ENCODE measurements at regions not wholly inside any gene's neighbourhood (a gene's known extent, or its start where the extent isn't known, plus 50 kb on each side); places are given as distances from the start of the nearest gene placed in this dataset.

GRCh38 chr7:125877246-125877645 lies 947.6 kb upstream of the POT1 start:
- H3K27ac ChIP-seq, result no peak overlapping the region
- H3K4me1 ChIP-seq, result no peaks in the 10 kb centered on the region
- intact Hi-C loops (cut with DNase I; ENCODE audit: low total_unique reads) (no loop called here), in situ Hi-C loops (cut with MboI; ENCODE audit: low sequenced_read_pairs in 4 of 4) (no loop called here)
- DNase-seq, result no peak
- no peak for TF ChIP-seq POLR2A (IDR thresholded peaks at IDR 0.05)
- no peak for TF ChIP-seq CTCF (IDR thresholded peaks at IDR 0.05 in 4 of 5, conservative IDR thresholded peaks at IDR 0.05 in 1 of 5)
- no peaks in the 10 kb centered on the region for H3K27me3 ChIP-seq
- H3K36me3 ChIP-seq, result no peaks in the 10 kb centered on the region
- no peak overlapping the region for H3K4me3 ChIP-seq
- ATAC-seq, result no peak
- H3K9me3 ChIP-seq, result no peaks in the 10 kb centered on the region

GRCh38 chr7:125876431-125876830 lies 946.8 kb upstream of the POT1 start:
- TF ChIP-seq CTCF (IDR thresholded peaks at IDR 0.05 in 4 of 5, conservative IDR thresholded peaks at IDR 0.05 in 1 of 5) (no peak), POLR2A (IDR thresholded peaks at IDR 0.05) (no peak)
- no peak overlapping the region for H3K27ac ChIP-seq
- in situ Hi-C loops (cut with MboI; ENCODE audit: low sequenced_read_pairs in 4 of 4), result no loop called here
- no peak for ATAC-seq
- no peaks in the 10 kb centered on the region for H3K9me3 ChIP-seq
- no peak for DNase-seq
- no peaks in the 10 kb centered on the region for H3K27me3 ChIP-seq
- no peaks in the 10 kb centered on the region for H3K36me3 ChIP-seq
- intact Hi-C loops (cut with DNase I; ENCODE audit: low total_unique reads), result no loop called here
- no peaks in the 10 kb centered on the region for H3K4me1 ChIP-seq
- no peak overlapping the region for H3K4me3 ChIP-seq

- no peak for DNase-seq
- no peaks in the 10 kb centered on the region for H3K27me3 ChIP-seq
- no peak overlapping the region for H3K27ac ChIP-seq
- intact Hi-C loops (cut with DNase I; ENCODE audit: low total_unique reads), result no loop called here
- no peak for ATAC-seq
- H3K4me3 ChIP-seq, result no peak overlapping the region
- H3K9me3 ChIP-seq, result no peaks in the 10 kb centered on the region
- TF ChIP-seq POLR2A (IDR thresholded peaks at IDR 0.05), result no peak
- no peak for TF ChIP-seq CTCF (IDR thresholded peaks at IDR 0.05 in 4 of 5, conservative IDR thresholded peaks at IDR 0.05 in 1 of 5)
- no peaks in the 10 kb centered on the region for H3K36me3 ChIP-seq
- in situ Hi-C loops (cut with MboI; ENCODE audit: low sequenced_read_pairs in 4 of 4), result no loop called here
- H3K4me1 ChIP-seq, result no peaks in the 10 kb centered on the region
These were observed 941.8 kb upstream of the POT1 start for GRCh38 chr7:125871431-125871830.

GRCh38 chr7:125857606-125858005 lies 928.0 kb upstream of the POT1 start:
- DNase-seq, result no peak
- H3K27me3 ChIP-seq, result no peaks in the 10 kb centered on the region
- ATAC-seq, result no peak
- H3K4me3 ChIP-seq, result no peak overlapping the region
- intact Hi-C loops (cut with DNase I; ENCODE audit: low total_unique reads), result no loop called here
- H3K36me3 ChIP-seq, result no peaks in the 10 kb centered on the region
- no peaks in the 10 kb centered on the region for H3K4me1 ChIP-seq
- H3K27ac ChIP-seq, result no peak overlapping the region
- in situ Hi-C loops (cut with MboI; ENCODE audit: low sequenced_read_pairs in 4 of 4), result no loop called here
- H3K9me3 ChIP-seq, result no peaks in the 10 kb centered on the region
- TF ChIP-seq POLR2A (IDR thresholded peaks at IDR 0.05), result no peak

- H3K36me3 ChIP-seq, result no peaks in the 10 kb centered on the region
- H3K4me3 ChIP-seq, result no peak overlapping the region
- TF ChIP-seq CTCF (IDR thresholded peaks at IDR 0.05 in 4 of 5, conservative IDR thresholded peaks at IDR 0.05 in 1 of 5) (no peak), POLR2A (IDR thresholded peaks at IDR 0.05) (no peak)
- intact Hi-C loops (cut with DNase I; ENCODE audit: low total_unique reads), result no loop called here
- no peaks in the 10 kb centered on the region for H3K4me1 ChIP-seq
- no peak for ATAC-seq
- H3K9me3 ChIP-seq, result no peaks in the 10 kb centered on the region
- DNase-seq, result no peak
- in situ Hi-C loops (cut with MboI; ENCODE audit: low sequenced_read_pairs in 4 of 4), result no loop called here
- H3K27me3 ChIP-seq, result no peaks in the 10 kb centered on the region
- no peak overlapping the region for H3K27ac ChIP-seq
These were observed 918.5 kb upstream of the POT1 start for GRCh38 chr7:125848157-125848556.

Data from gastrocnemius medialis (tissue), 4 donors.